SK-N-SH (cell line): ENCODE measurements at regions not wholly inside any gene's neighbourhood (a gene's known extent, or its start where the extent isn't known, plus 50 kb on each side); places are given as distances from the start of the nearest gene placed in this dataset.

ENCODE experiments used
- CTCF ChIA-PET: fragments of 300-600, 350-600 bp; formaldehyde crosslinking; extraction: SDS; loops from one replicate; lab custom pipeline; 2021; lab: Yijun Ruan, JAX
- POLR2A ChIA-PET: fragments of 350-600 bp; sonication (Branson Sonifier 250); formaldehyde crosslinking; extraction: SDS; loops from one replicate; lab custom pipeline; 2020; ENCODE audit warnings: antibody characterized with exemption, inconsistent platforms; lab: Yijun Ruan, JAX
- DNase-seq: peaks from one replicate; pipeline ENCODE4 v3.0.0; 2012
- H2AFZ ChIP-seq: fragments of 200-600 bp; sonication (generic); 2 replicates; pipeline ENCODE4 v1.8.1; 2016; ENCODE audit warnings: antibody characterized with exemption, mild to moderate bottlenecking, low read depth
- H3F3A ChIP-seq: fragments of 200-600 bp; sonication (generic); replicated peaks from 2 replicates; pipeline ENCODE3; 2016; ENCODE audit warnings: antibody characterized with exemption, mild to moderate bottlenecking; ENCODE audit not compliant: insufficient read depth
- H3K27ac ChIP-seq, 2 experiments: fragments of 200-500 bp in 1 of 2; fragments of 200-600 bp in 1 of 2; sonication (Bioruptor generic) in 1 of 2; sonication (generic), shearing (Covaris generic) in 1 of 2; 2 replicates each; pipeline versions ENCODE4 v1.5.1 to v1.6.1; 2014 to 2016; ENCODE audit warnings: low read depth in 2 of 2, inconsistent platforms in 1 of 2, low read length in 1 of 2, mild to moderate bottlenecking in 1 of 2, mixed read lengths in 1 of 2
- H3K27me3 ChIP-seq: fragments of 200-600 bp; sonication (generic), shearing (Covaris generic); 2 replicates; pipeline ENCODE4 v1.6.1; 2016; ENCODE audit warnings: mixed run types; ENCODE audit not compliant: insufficient read depth
- H3K36me3 ChIP-seq, 2 experiments: fragments of 200-500 bp in 1 of 2; fragments of 200-600 bp in 1 of 2; sonication (Bioruptor generic) in 1 of 2; sonication (generic) in 1 of 2; replicated peaks in 1 of 2; 2 replicates each; pipeline versions ENCODE3 to v1.5.1; 2014 to 2016; ENCODE audit warnings: low read length in 1 of 2, mild to moderate bottlenecking in 1 of 2; ENCODE audit not compliant: insufficient read depth in 2 of 2, control insufficient read depth in 1 of 2
- H3K4me1 ChIP-seq, 2 experiments: fragments of 200-500 bp in 1 of 2; fragments of 200-600 bp in 1 of 2; sonication (Bioruptor generic) in 1 of 2; sonication (generic), shearing (Covaris generic) in 1 of 2; 2 replicates each; pipeline versions ENCODE4 v1.5.1 to v1.6.1; 2014 to 2016; ENCODE audit warnings: low read depth in 1 of 2, low read length in 1 of 2, mixed run types in 1 of 2; ENCODE audit not compliant: insufficient read depth in 2 of 2, control insufficient read depth in 1 of 2
- H3K4me2 ChIP-seq: fragments of 200-600 bp; sonication (generic), shearing (Covaris generic); 2 replicates; pipeline ENCODE4 v1.6.1; 2017; ENCODE audit warnings: mixed run types
- H3K4me3 ChIP-seq, 2 experiments: fragments of 200-500 bp in 1 of 2; fragments of 200-600 bp in 1 of 2; sonication (Bioruptor generic) in 1 of 2; sonication (generic), shearing (Covaris generic) in 1 of 2; 2 replicates each; pipeline versions ENCODE4 v1.5.1 to v1.8.1; 2014 to 2016; ENCODE audit warnings: low read depth in 2 of 2, inconsistent platforms in 1 of 2, low read length in 1 of 2, mild to moderate bottlenecking in 1 of 2, mixed read lengths in 1 of 2, moderate library complexity in 1 of 2
- H3K79me2 ChIP-seq: fragments of 200-600 bp; sonication (generic); 2 replicates; pipeline ENCODE4 v1.8.1; 2017; ENCODE audit warnings: mild to moderate bottlenecking; ENCODE audit not compliant: insufficient read depth
- H3K9ac ChIP-seq: fragments of 200-600 bp; sonication (generic); 2 replicates; pipeline ENCODE4 v1.6.1; 2017; ENCODE audit warnings: mixed run types
- H3K9me2 ChIP-seq: fragments of 200-600 bp; sonication (generic); 2 replicates; pipeline ENCODE4 v1.6.1; 2017; ENCODE audit warnings: mixed run types
- H3K9me3 ChIP-seq: fragments of 200-600 bp; sonication (generic); 2 replicates; pipeline ENCODE4 v1.6.1; 2017; ENCODE audit warnings: mixed run types, mild to moderate bottlenecking, moderate library complexity
- H4K20me1 ChIP-seq: fragments of 200-600 bp; sonication (generic); 2 replicates; pipeline ENCODE4 v1.6.1; 2017; ENCODE audit warnings: mild to moderate bottlenecking, mixed run types; ENCODE audit not compliant: insufficient read depth
- CHD2 ChIP-seq: fragments of 150-350 bp; IDR thresholded peaks from 2 replicates; pipeline ENCODE4 v1.6.1; 2018; ENCODE audit warnings: low read length; ENCODE audit not compliant: partially characterized antibody
- CTCF ChIP-seq: fragments of 200-600 bp; sonication (generic); IDR thresholded peaks from 2 replicates; pipeline ENCODE4 v1.6.1; 2017; ENCODE audit warnings: antibody characterized with exemption, mild to moderate bottlenecking, moderate library complexity
- ELF1 ChIP-seq: IDR thresholded peaks from 2 replicates; pipeline ENCODE4 v1.4.0; 2012
- EP300 ChIP-seq, 2 experiments: IDR thresholded peaks; 2 replicates each; pipeline versions ENCODE4 v1.4.0 to v1.6.1; 2012; ENCODE audit warnings: borderline replicate concordance in 1 of 2, low read depth in 1 of 2, low read length in 1 of 2
- FOXJ3 ChIP-seq: sonication (generic); formaldehyde crosslinking; IDR thresholded peaks from 2 replicates; pipeline ENCODE4 v1.5.1; 2020; ENCODE audit warnings: mild to moderate bottlenecking, missing genetic modification reagents
- FOXM1 ChIP-seq: IDR thresholded peaks from 2 replicates; pipeline ENCODE4 v1.4.0; 2012; ENCODE audit warnings: low read depth, mild to moderate bottlenecking
- GATA2 ChIP-seq: sonication (generic); formaldehyde crosslinking; IDR thresholded peaks from 2 replicates; pipeline ENCODE4 v1.5.0; 2020; ENCODE audit warnings: mild to moderate bottlenecking, missing genetic modification reagents
- JUND ChIP-seq: IDR thresholded peaks from 2 replicates; pipeline ENCODE4 v1.4.0; 2012
- MXI1 ChIP-seq: IDR thresholded peaks from 2 replicates; pipeline ENCODE4 v1.6.1; 2012; ENCODE audit warnings: mild to moderate bottlenecking, low read depth, low read length, improper control_type of control experiment
- NFIC ChIP-seq: IDR thresholded peaks from 2 replicates; pipeline ENCODE4 v1.4.0; 2012; ENCODE audit warnings: borderline replicate concordance
- NRF1 ChIP-seq: IDR thresholded peaks from 2 replicates; pipeline ENCODE4 v1.6.1; 2012; ENCODE audit warnings: low read depth, mild to moderate bottlenecking, low read length
- RAD21 ChIP-seq: IDR thresholded peaks from 2 replicates; pipeline ENCODE4 v1.6.1; 2012; ENCODE audit warnings: mild to moderate bottlenecking, low read length
- RCOR1 ChIP-seq: fragments of 150-350 bp; IDR thresholded peaks from 2 replicates; pipeline ENCODE4 v1.6.1; 2017; ENCODE audit warnings: antibody characterized with exemption, low read length
- RFX5 ChIP-seq: IDR thresholded peaks from 2 replicates; pipeline ENCODE4 v1.6.1; 2012; ENCODE audit warnings: mild to moderate bottlenecking, improper control_type of control experiment, low read length
- RXRA ChIP-seq: IDR thresholded peaks from 2 replicates; pipeline ENCODE4 v1.4.0; 2012; ENCODE audit warnings: low read depth, mild to moderate bottlenecking, borderline replicate concordance
- SIN3A ChIP-seq: IDR thresholded peaks from 2 replicates; pipeline ENCODE4 v1.6.1; 2012; ENCODE audit warnings: low read depth, mild to moderate bottlenecking, low read length, moderate library complexity, borderline replicate concordance
- SMC3 ChIP-seq: IDR thresholded peaks from 2 replicates; pipeline ENCODE4 v1.6.1; 2012; ENCODE audit warnings: low read depth, low read length, improper control_type of control experiment
- TAF1 ChIP-seq: IDR thresholded peaks from 2 replicates; pipeline ENCODE4 v1.6.1; 2012; ENCODE audit warnings: low read depth, mild to moderate bottlenecking, low read length, moderate library complexity, borderline replicate concordance
- TCF12 ChIP-seq: IDR thresholded peaks from 2 replicates; pipeline ENCODE4 v1.4.0; 2012
- USF1 ChIP-seq: IDR thresholded peaks from 2 replicates; pipeline ENCODE4 v1.4.0; 2012; ENCODE audit warnings: low read depth, borderline replicate concordance
- YY1 ChIP-seq: IDR thresholded peaks from 2 replicates; pipeline ENCODE4 v1.4.0; 2012; ENCODE audit warnings: low read depth, mild to moderate bottlenecking
- WGBS: methylation state at CpG from one replicate; pipeline ENCODE4 v1.1.6; 2017; ENCODE audit warnings: low lambda C conversion rate; 5-methylcytosine and 5-hydroxymethylcytosine counted together
- TF ChIP-seq, protein P1 (sequence below): IDR thresholded peaks from 2 replicates; pipeline ENCODE4 v1.4.0; 2012; ENCODE audit warnings: low read depth
- TF ChIP-seq, protein P2 (sequence below): IDR thresholded peaks from 2 replicates; pipeline ENCODE4 v1.4.0; 2012; ENCODE audit warnings: low read depth, borderline replicate concordance

DNA sequence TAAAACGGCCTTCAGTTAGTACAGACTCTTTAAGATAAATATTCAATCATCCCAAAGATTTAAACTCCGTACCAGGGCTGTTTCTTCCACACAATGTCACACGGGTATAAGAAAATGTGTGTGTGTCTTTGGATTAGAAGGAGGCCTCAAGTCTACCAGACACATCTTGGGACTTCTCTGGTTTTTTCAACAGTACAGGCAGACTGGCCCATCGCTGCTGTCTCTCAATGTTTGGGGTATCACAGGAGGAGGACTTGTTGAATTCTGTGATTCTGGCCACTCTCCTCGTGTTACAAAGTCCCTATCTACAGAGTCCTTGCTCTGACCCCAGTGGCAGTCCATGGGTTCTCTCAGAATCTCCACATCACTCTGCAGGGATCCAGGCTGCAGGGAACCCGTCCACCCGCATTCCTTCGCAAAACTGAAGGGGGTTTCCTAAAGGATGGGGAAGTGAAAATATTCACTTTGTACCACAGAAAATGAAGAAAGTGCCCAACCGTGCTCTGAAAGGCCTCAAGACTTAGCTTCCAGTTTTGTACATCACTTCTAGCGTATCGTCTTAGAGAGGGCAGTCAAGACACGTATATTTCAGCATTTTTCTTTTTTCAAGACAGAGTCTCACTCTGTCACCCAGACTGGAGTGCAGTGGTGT is 373.2 kb downstream of the NPIPA8 start:
- Histone ChIP-seq H3K36me3 (no peaks in the 10 kb centered on the region), H3K4me3 (no peak overlapping the region), H3K9me2 (no peaks in the 10 kb centered on the region), H3K9ac (no peak overlapping the region), H3K4me2 (no peak overlapping the region), H3K27ac (no peak overlapping the region; a peak in 1 of 4 replicates), H3K9me3 (no peaks in the 10 kb centered on the region), H3K79me2 (no peaks in the 10 kb centered on the region), H3K4me1 (no peaks in the 10 kb centered on the region; a peak in 1 of 4 replicates), H3F3A (no peaks in the 10 kb centered on the region), H4K20me1 (no peaks in the 10 kb centered on the region)
- DNase-seq: no peak
- CTCF ChIA-PET: no interaction called here
- TF ChIP-seq RCOR1 (no peak), GATA2 (no peak), FOXM1 (no peak), RXRA (no peak), JUND (no peak), YY1 (no peak), NFIC (no peak), EP300 (IDR thresholded peaks at IDR 0.05; ENCODE audit: borderline replicate concordance in 1 of 2, low read depth in 1 of 2, low read length in 1 of 2) (no peak), ELF1 (no peak)
- TF ChIP-seq, protein P1, sequence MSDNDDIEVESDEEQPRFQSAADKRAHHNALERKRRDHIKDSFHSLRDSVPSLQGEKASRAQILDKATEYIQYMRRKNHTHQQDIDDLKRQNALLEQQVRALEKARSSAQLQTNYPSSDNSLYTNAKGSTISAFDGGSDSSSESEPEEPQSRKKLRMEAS: no peak
- TF ChIP-seq, all 33 proteins: peak for 0
- H2AFZ ChIP-seq: no peak overlapping the region
- POLR2A ChIA-PET: no interaction called here
- no peaks in the 10 kb centered on the region for H3K27me3 ChIP-seq
- 52% methylated on average over 11 of the region's 12 CpGs for WGBS

- WGBS: 46% methylated on average over 3 of the region's 3 CpGs
- H3K9me2 ChIP-seq: no peaks in the 10 kb centered on the region
- DNase-seq: no peak
- no peaks in the 10 kb centered on the region for H3K36me3 ChIP-seq
- ChIA-PET CTCF (no interaction called here), POLR2A (no interaction called here)
- no peaks in the 10 kb centered on the region for H3K4me1 ChIP-seq
- no peaks in the 10 kb centered on the region for H4K20me1 ChIP-seq
- H3K9ac ChIP-seq: no peak overlapping the region
- no peak overlapping the region for H3K4me3 ChIP-seq
- no peak overlapping the region for H3K4me2 ChIP-seq
- no peak overlapping the region; a peak in 1 of 4 replicates for H3K27ac ChIP-seq
- no peak overlapping the region for H2AFZ ChIP-seq
- H3K9me3 ChIP-seq: no peaks in the 10 kb centered on the region
- no peaks in the 10 kb centered on the region for H3F3A ChIP-seq
- no peaks in the 10 kb centered on the region for H3K27me3 ChIP-seq
- H3K79me2 ChIP-seq: no peaks in the 10 kb centered on the region
- TF ChIP-seq, protein P1: no peak
- TF ChIP-seq FOXJ3 (CRISPR knock-in tag) (no peak), USF1 (no peak), RFX5 (no peak), NRF1 (no peak), MXI1 (no peak), SIN3A (no peak), RAD21 (no peak), CHD2 (no peak), TCF12 (no peak), EP300 (IDR thresholded peaks at IDR 0.05; ENCODE audit: borderline replicate concordance in 1 of 2, low read depth in 1 of 2, low read length in 1 of 2) (no peak), FOXM1 (no peak), YY1 (no peak), SMC3 (no peak), TAF1 (no peak), CTCF (no peak)
- TF ChIP-seq, protein P2, sequence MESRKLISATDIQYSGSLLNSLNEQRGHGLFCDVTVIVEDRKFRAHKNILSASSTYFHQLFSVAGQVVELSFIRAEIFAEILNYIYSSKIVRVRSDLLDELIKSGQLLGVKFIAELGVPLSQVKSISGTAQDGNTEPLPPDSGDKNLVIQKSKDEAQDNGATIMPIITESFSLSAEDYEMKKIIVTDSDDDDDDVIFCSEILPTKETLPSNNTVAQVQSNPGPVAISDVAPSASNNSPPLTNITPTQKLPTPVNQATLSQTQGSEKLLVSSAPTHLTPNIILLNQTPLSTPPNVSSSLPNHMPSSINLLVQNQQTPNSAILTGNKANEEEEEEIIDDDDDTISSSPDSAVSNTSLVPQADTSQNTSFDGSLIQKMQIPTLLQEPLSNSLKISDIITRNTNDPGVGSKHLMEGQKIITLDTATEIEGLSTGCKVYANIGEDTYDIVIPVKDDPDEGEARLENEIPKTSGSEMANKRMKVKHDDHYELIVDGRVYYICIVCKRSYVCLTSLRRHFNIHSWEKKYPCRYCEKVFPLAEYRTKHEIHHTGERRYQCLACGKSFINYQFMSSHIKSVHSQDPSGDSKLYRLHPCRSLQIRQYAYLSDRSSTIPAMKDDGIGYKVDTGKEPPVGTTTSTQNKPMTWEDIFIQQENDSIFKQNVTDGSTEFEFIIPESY: no peak
Observed at GRCh38 chr16:17962726-17963125, 373.8 kb downstream of the NPIPA8 start.
